Myocyte (in vitro differentiated cells): ENCODE measurements at regions not wholly inside any gene's neighbourhood (a gene's known extent, or its start where the extent isn't known, plus 50 kb on each side); places are given as distances from the start of the nearest gene placed in this dataset.

ENCODE experiments used
- DNase-seq: peaks from one replicate; pipeline ENCODE4 v3.0.0-alpha.2; 2012; ENCODE audit warnings: low read depth

- DNase-seq = peak; percentile 70
Measured at GRCh38 chr19:29263305-29264135, 50.6 kb upstream of the UQCRFS1 start.

GRCh38 chr19:29264897-29265296 lies 51.9 kb upstream of the UQCRFS1 start:
- DNase-seq = no peak

- no peak for DNase-seq
Measured at GRCh38 chr19:29265436-29265835, 52.5 kb upstream of the UQCRFS1 start.

- no peak for DNase-seq
Measured at GRCh38 chr19:29266001-29266400, 53.0 kb upstream of the UQCRFS1 start.

- DNase-seq = no peak
Measured at GRCh38 chr19:29266603-29267002, 53.7 kb upstream of the UQCRFS1 start.

GRCh38 chr19:29267701-29268100 lies 54.8 kb upstream of the UQCRFS1 start:
- DNase-seq = no peak

GRCh38 chr19:29268103-29268502 lies 55.2 kb upstream of the UQCRFS1 start:
- no peak for DNase-seq

- DNase-seq = no peak
Measured at GRCh38 chr19:29268721-29269393, 55.9 kb upstream of the UQCRFS1 start.

- DNase-seq = no peak
Measured at GRCh38 chr19:29269641-29270040, 56.7 kb upstream of the UQCRFS1 start.

GRCh38 chr19:29271341-29271740 lies 58.4 kb upstream of the UQCRFS1 start:
- DNase-seq = no peak

GRCh38 chr19:29271911-29272310 lies 59.0 kb upstream of the UQCRFS1 start:
- DNase-seq = no peak

- no peak for DNase-seq
Measured at GRCh38 chr19:29273000-29273640, 60.2 kb upstream of the UQCRFS1 start.

- DNase-seq = no peak
Measured at GRCh38 chr19:29275266-29275665, 62.3 kb upstream of the UQCRFS1 start.

GRCh38 chr19:29277102-29277501 lies 64.2 kb upstream of the UQCRFS1 start:
- peak; percentile 9 for DNase-seq

GRCh38 chr19:29278716-29279115 lies 65.8 kb upstream of the UQCRFS1 start:
- DNase-seq = no peak

GRCh38 chr19:29283366-29283765 lies 70.4 kb upstream of the UQCRFS1 start:
- no peak for DNase-seq

GRCh38 chr19:29285187-29285687 lies 72.3 kb upstream of the UQCRFS1 start:
- DNase-seq = no peak

- DNase-seq = no peak
Measured at GRCh38 chr19:29285878-29286277, 72.9 kb upstream of the UQCRFS1 start.

- no peak for DNase-seq
Measured at GRCh38 chr19:29287061-29287460, 74.1 kb upstream of the UQCRFS1 start.

GRCh38 chr19:29288256-29288655 lies 75.3 kb upstream of the UQCRFS1 start:
- DNase-seq = no peak

GRCh38 chr19:29289020-29289419 lies 76.1 kb upstream of the UQCRFS1 start:
- DNase-seq = no peak

- no peak for DNase-seq
Measured at GRCh38 chr19:29290853-29291252, 77.9 kb upstream of the UQCRFS1 start.
